ENCODE measurements at regions not wholly inside any gene's neighbourhood (a gene's known extent, or its start where the extent isn't known, plus 50 kb on each side); places are given as distances from the start of the nearest gene placed in this dataset.

DNA sequence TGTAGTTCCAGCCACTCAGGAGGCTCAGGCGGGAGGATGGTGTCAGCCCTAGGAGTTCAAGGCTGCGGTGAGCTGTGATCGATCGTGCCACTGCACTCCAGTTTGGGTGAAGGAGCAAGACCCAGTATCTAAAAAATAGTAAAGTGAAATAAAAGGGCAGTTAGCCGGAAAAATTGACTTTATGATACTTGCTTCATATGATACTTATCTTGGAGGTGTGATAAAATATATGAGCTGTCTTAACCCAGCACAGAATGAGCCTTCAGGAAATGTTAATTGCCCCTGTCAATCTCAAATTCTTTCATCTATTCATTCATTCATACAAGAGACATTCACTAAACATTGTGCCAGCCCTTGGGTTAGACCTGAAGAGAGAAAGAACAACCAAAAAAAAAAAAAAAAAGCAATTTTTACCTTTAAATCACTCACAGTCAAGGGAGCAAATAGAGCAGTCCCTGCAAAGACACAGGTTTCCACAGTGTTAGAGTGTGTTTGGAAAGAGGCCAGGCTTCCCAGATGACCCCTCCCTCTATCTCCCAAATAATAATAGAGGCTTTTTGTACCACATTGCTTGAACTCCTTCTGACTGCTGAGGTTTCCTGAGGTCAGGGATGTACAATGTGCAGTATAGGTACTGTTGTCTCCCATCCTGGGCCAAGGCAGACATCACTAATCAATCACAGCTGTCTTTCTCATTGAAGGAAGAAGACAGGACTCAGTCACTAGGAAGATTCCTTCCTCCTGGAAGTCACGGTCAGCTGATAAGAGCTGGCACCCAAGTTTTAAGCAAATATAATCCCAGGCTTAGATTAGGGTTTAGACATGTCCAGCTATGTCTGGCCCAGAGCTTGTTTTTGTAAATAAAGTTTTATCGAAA is 454.6 kb downstream of the MIAT start (continued):
- no peak for TF ChIP-seq POLR2AphosphoS5 (IDR thresholded peaks at IDR 0.05; ENCODE audit: low read depth, low read length)

All from H1 (cell line).